ENCODE measurements at regions not wholly inside any gene's neighbourhood (a gene's known extent, or its start where the extent isn't known, plus 50 kb on each side); places are given as distances from the start of the nearest gene placed in this dataset.
A peak's percentile ranks its signal among the peaks of the same experiment; 100 is the strongest.

DNA sequence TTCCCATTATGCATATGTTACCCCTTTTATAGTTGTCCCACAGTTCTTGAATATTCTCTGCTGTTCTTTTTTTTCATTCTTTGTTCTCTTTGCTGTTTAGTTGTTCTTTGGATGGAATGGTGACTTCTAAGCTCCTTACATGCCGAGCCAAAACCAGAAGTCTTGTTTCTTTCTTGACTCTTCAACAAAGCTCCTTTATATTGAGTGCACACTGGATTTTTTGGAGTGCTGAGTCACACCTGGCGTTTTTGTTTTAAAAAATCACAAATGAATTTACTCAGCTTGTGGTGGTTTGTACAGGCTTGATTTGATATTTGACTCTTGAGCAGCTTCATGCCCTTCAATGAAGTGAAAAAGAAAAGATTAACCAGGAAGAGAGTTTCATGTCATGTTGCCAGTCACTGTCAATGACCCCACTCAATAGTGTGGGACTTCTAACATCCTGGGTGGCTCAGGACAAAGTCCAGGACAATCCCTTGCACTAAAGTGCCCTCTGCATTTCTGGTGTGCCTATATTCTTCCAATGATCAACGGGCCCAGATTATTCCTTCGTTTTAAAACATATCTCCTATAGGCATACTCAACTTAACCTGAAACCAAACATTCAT is 112.4 kb upstream of the SLC38A4 start (continued):
- TF ChIP-seq ZNF318 (CRISPR knock-in tag; IDR thresholded peaks at IDR 0.05) (no peak), ZNF644 (CRISPR knock-in tag; IDR thresholded peaks at IDR 0.05; ENCODE audit: low read depth) (peak; percentile 90), STAT6 (CRISPR knock-in tag; IDR thresholded peaks at IDR 0.05; ENCODE audit: borderline replicate concordance) (no peak), RNF219 (CRISPR knock-in tag; IDR thresholded peaks at IDR 0.05) (no peak), RNF2 (conservative IDR thresholded peaks at IDR 0.05; ENCODE audit: low read depth) (no peak), ZC3H4 (CRISPR knock-in tag; IDR thresholded peaks at IDR 0.05; ENCODE audit: borderline replicate concordance) (no peak), STAT5B (CRISPR knock-in tag; IDR thresholded peaks at IDR 0.05) (no peak), NKX3-1 (CRISPR knock-in tag; IDR thresholded peaks at IDR 0.05) (no peak)
- TF ChIP-seq, protein P1, sequence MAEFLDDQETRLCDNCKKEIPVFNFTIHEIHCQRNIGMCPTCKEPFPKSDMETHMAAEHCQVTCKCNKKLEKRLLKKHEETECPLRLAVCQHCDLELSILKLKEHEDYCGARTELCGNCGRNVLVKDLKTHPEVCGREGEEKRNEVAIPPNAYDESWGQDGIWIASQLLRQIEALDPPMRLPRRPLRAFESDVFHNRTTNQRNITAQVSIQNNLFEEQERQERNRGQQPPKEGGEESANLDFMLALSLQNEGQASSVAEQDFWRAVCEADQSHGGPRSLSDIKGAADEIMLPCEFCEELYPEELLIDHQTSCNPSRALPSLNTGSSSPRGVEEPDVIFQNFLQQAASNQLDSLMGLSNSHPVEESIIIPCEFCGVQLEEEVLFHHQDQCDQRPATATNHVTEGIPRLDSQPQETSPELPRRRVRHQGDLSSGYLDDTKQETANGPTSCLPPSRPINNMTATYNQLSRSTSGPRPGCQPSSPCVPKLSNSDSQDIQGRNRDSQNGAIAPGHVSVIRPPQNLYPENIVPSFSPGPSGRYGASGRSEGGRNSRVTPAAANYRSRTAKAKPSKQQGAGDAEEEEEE (CRISPR knock-in tag; IDR thresholded peaks at IDR 0.05; ENCODE audit: borderline replicate concordance) = no peak
- TF ChIP-seq, protein P2, sequence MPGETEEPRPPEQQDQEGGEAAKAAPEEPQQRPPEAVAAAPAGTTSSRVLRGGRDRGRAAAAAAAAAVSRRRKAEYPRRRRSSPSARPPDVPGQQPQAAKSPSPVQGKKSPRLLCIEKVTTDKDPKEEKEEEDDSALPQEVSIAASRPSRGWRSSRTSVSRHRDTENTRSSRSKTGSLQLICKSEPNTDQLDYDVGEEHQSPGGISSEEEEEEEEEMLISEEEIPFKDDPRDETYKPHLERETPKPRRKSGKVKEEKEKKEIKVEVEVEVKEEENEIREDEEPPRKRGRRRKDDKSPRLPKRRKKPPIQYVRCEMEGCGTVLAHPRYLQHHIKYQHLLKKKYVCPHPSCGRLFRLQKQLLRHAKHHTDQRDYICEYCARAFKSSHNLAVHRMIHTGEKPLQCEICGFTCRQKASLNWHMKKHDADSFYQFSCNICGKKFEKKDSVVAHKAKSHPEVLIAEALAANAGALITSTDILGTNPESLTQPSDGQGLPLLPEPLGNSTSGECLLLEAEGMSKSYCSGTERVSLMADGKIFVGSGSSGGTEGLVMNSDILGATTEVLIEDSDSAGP (CRISPR knock-in tag; IDR thresholded peaks at IDR 0.05; ENCODE audit: borderline replicate concordance) = no peak

All from HepG2 (cell line).